GM12892 (cell line): ENCODE measurements at regions not wholly inside any gene's neighbourhood (a gene's known extent, or its start where the extent isn't known, plus 50 kb on each side); places are given as distances from the start of the nearest gene placed in this dataset.

ENCODE experiments used
- POLR2A ChIP-seq: IDR thresholded peaks from 2 replicates; pipeline ENCODE4 v1.6.1; 2011; ENCODE audit warnings: low read depth, low read length, control low read depth
- POLR2AphosphoS5 ChIP-seq: IDR thresholded peaks from 2 replicates; pipeline ENCODE4 v1.6.1; 2011; ENCODE audit warnings: low read depth, low read length, control low read depth
- TAF1 ChIP-seq: IDR thresholded peaks from 2 replicates; pipeline ENCODE4 v1.6.1; 2011; ENCODE audit warnings: low read depth, mild to moderate bottlenecking, control low read depth, low read length, borderline replicate concordance

- TF ChIP-seq POLR2AphosphoS5 (no peak), POLR2A (no peak), TAF1 (no peak)
These were observed 330.4 kb downstream of the GBA3 start for GRCh38 chr4:23023121-23023520.
